PC-9 (cell line): ENCODE measurements at regions not wholly inside any gene's neighbourhood (a gene's known extent, or its start where the extent isn't known, plus 50 kb on each side); places are given as distances from the start of the nearest gene placed in this dataset.
A peak's percentile ranks its signal among the peaks of the same experiment; 100 is the strongest.

Source experiments
- BruUV-seq: library from RNA; stranded (reverse); fragments of 400-500 nt; replicated peaks from 2 replicates; lab custom pipeline; 2021; lab: Mats Ljungman, UMichigan
- CTCF ChIA-PET: fragments of 300-600 bp; sonication (Branson Sonifier 250); formaldehyde crosslinking; loops from one replicate; lab custom pipeline; 2022; ENCODE audit warnings: antibody characterized with exemption; lab: Charles Lee
- POLR2A ChIA-PET: fragments of 300-600 bp; sonication (Branson Sonifier 250); formaldehyde crosslinking; loops from one replicate; lab custom pipeline; 2022; ENCODE audit warnings: antibody characterized with exemption; ENCODE audit not compliant: unreplicated experiment; lab: Charles Lee
- DNase-seq, 2 experiments: peaks; one replicate each; pipeline versions ENCODE4 v3.0.0 to v3.0.0-alpha.2; 2015 to 2022; ENCODE audit warnings: mixed read lengths in 1 of 2
- H2AFZ ChIP-seq: fragments of 200-600 bp; sonication (generic); 2 replicates; pipeline ENCODE4 v1.8.1; 2017; ENCODE audit warnings: antibody characterized with exemption
- H3F3A ChIP-seq: fragments of 200-600 bp; sonication (generic); 2 replicates; pipeline ENCODE4 v1.8.1; 2017; ENCODE audit warnings: antibody characterized with exemption, mild to moderate bottlenecking, low read depth; ENCODE audit not compliant: insufficient read depth
- H3K27ac ChIP-seq: fragments of 200-600 bp; sonication (generic); 2 replicates; pipeline ENCODE4 v1.6.1; 2016; ENCODE audit warnings: mixed run types
- H3K27me3 ChIP-seq: fragments of 200-600 bp; sonication (generic); 2 replicates; pipeline ENCODE4 v1.6.1; 2016; ENCODE audit warnings: low read depth, mixed run types; ENCODE audit not compliant: insufficient read depth
- H3K36me3 ChIP-seq: fragments of 200-600 bp; sonication (generic); 2 replicates; pipeline ENCODE4 v1.6.1; 2016; ENCODE audit warnings: low read depth, mixed run types
- H3K4me1 ChIP-seq: fragments of 200-600 bp; sonication (generic); replicated peaks from 2 replicates; pipeline ENCODE4 v1.6.1; 2016; ENCODE audit warnings: mixed run types; ENCODE audit not compliant: insufficient read depth
- H3K4me2 ChIP-seq: fragments of 200-600 bp; sonication (generic); 2 replicates; pipeline ENCODE4 v1.6.1; 2017; ENCODE audit warnings: mixed run types
- H3K4me3 ChIP-seq: fragments of 200-600 bp; sonication (generic); 2 replicates; pipeline ENCODE4 v1.6.1; 2016; ENCODE audit warnings: mixed run types
- H3K79me2 ChIP-seq: fragments of 200-600 bp; sonication (generic); 2 replicates; pipeline ENCODE4 v1.6.1; 2017; ENCODE audit warnings: low read depth, mixed run types
- H3K9me2 ChIP-seq: fragments of 200-600 bp; sonication (generic); 2 replicates; pipeline ENCODE4 v1.8.1; 2017; ENCODE audit warnings: mild to moderate bottlenecking; ENCODE audit not compliant: insufficient read depth
- H3K9me3 ChIP-seq: fragments of 200-600 bp; sonication (generic); 2 replicates; pipeline ENCODE4 v1.8.1; 2016; ENCODE audit warnings: low read depth; ENCODE audit not compliant: insufficient read depth
- H4K20me1 ChIP-seq: fragments of 200-600 bp; sonication (generic); 2 replicates; pipeline ENCODE4 v1.8.1; 2017; ENCODE audit not compliant: insufficient read depth
- CTCF ChIP-seq: fragments of 200-600 bp; sonication (generic); conservative IDR thresholded peaks from 2 replicates; pipeline ENCODE4 v1.6.1; 2017; ENCODE audit warnings: mixed run types, antibody characterized with exemption, mild to moderate bottlenecking, moderate library complexity
- EZH2 ChIP-seq: fragments of 200-600 bp; sonication (generic); IDR thresholded peaks from 2 replicates; pipeline ENCODE4 v1.8.0; 2017; ENCODE audit warnings: antibody characterized with exemption, low read depth
- intact Hi-C: fragments of 100-400 bp; cut with micrococcal nuclease; formaldehyde crosslinking; loops from one replicate; pipeline ENCODE4 v1.10.0; 2022; ENCODE audit not compliant: unreplicated experiment

- Histone ChIP-seq H3K4me3 (no peak overlapping the region), H2AFZ (no peak overlapping the region), H3K4me2 (peak overlapping the region; percentile 18; the same call in 1 of the 2 replicates), H3K36me3 (0 out of 2 replicates have a peak, but pooled peaks cover 3% of the 10 kb centered on the region), H3K9me2 (no peaks in the 10 kb centered on the region), H4K20me1 (no peaks in the 10 kb centered on the region), H3K27ac (peak overlapping the region; percentile 49), H3K27me3 (no peaks in the 10 kb centered on the region), H3K9me3 (peaks cover 5% of the 10 kb centered on the region; the same call in 1 of the 2 replicates), H3F3A (no peaks in the 10 kb centered on the region), H3K4me1 (peaks cover 15% of the 10 kb centered on the region), H3K79me2 (no peaks in the 10 kb centered on the region)
- TF ChIP-seq EZH2 = no peak
- no peak for TF ChIP-seq CTCF
- DNase-seq = no peak
- intact Hi-C loops = no loop called here
- ChIA-PET CTCF (no interaction called here), POLR2A (no interaction called here)
- no TSS peak for BruUV-seq
These were observed 111.2 kb upstream of the SLC38A2 start for GRCh38 chr12:46483572-46484395.

GRCh38 chr12:46480724-46481123, 108.2 kb upstream of the SLC38A2 start:
- no peaks in the 10 kb centered on the region for H3K79me2 ChIP-seq
- H3K27ac ChIP-seq = no peak overlapping the region
- peaks cover 5% of the 10 kb centered on the region; the same call in 1 of the 2 replicates for H3K9me3 ChIP-seq
- no peaks in the 10 kb centered on the region for H3F3A ChIP-seq
- H3K9me2 ChIP-seq = no peaks in the 10 kb centered on the region
- H3K4me2 ChIP-seq = no peak overlapping the region
- intact Hi-C loops = no loop called here
- BruUV-seq = no TSS peak
- TF ChIP-seq EZH2 = no peak
- TF ChIP-seq CTCF = no peak
- H2AFZ ChIP-seq = no peak overlapping the region
- DNase-seq = no peak
- H3K27me3 ChIP-seq = no peaks in the 10 kb centered on the region
- no peaks in the 10 kb centered on the region for H4K20me1 ChIP-seq
- peaks cover 39% of the 10 kb centered on the region for H3K4me1 ChIP-seq
- H3K36me3 ChIP-seq = 0 out of 2 replicates have a peak, but pooled peaks cover 3% of the 10 kb centered on the region
- H3K4me3 ChIP-seq = no peak overlapping the region
- ChIA-PET POLR2A (no interaction called here), CTCF (no interaction called here)

GRCh38 chr12:46480316-46480715, 107.7 kb upstream of the SLC38A2 start:
- Histone ChIP-seq H3F3A (peaks cover 1% of the 10 kb centered on the region; the same call in 1 of the 2 replicates), H3K4me1 (peaks cover 39% of the 10 kb centered on the region), H3K4me3 (no peak overlapping the region), H2AFZ (no peak overlapping the region), H3K36me3 (0 out of 2 replicates have a peak, but pooled peaks cover 3% of the 10 kb centered on the region), H3K27ac (no peak overlapping the region), H3K79me2 (no peaks in the 10 kb centered on the region), H3K4me2 (no peak overlapping the region), H3K9me3 (peaks cover 5% of the 10 kb centered on the region; the same call in 1 of the 2 replicates), H4K20me1 (no peaks in the 10 kb centered on the region), H3K27me3 (no peaks in the 10 kb centered on the region), H3K9me2 (no peaks in the 10 kb centered on the region)
- no TSS peak for BruUV-seq
- intact Hi-C loops = no loop called here
- no peak for DNase-seq
- CTCF ChIA-PET = no interaction called here
- POLR2A ChIA-PET = no interaction called here
- no peak for TF ChIP-seq EZH2
- no peak for TF ChIP-seq CTCF
